Panc1 (cell line): ENCODE measurements at regions not wholly inside any gene's neighbourhood (a gene's known extent, or its start where the extent isn't known, plus 50 kb on each side); places are given as distances from the start of the nearest gene placed in this dataset.

Experiments
- ATAC-seq: fragments of 200-7000 bp; cut with Tn5 transposase; 2 replicates; pipeline ENCODE4 v1.9.1; 2020; ENCODE audit warnings: mild to moderate bottlenecking, moderate library complexity
- BruUV-seq: library from RNA; stranded (reverse); fragments of 400-500 nt; replicated peaks from 2 replicates; lab custom pipeline; 2021; lab: Mats Ljungman, UMichigan
- CTCF ChIA-PET: fragments of 300-600 bp; sonication (Branson Sonifier 250); formaldehyde crosslinking; loops from one replicate; lab custom pipeline; 2022; ENCODE audit warnings: antibody characterized with exemption; lab: Charles Lee
- POLR2A ChIA-PET: fragments of 300-600 bp; sonication (Branson Sonifier 250); formaldehyde crosslinking; loops from one replicate; lab custom pipeline; 2022; ENCODE audit warnings: antibody characterized with exemption; lab: Charles Lee
- DNase-seq: peaks from one replicate; pipeline ENCODE4 v3.0.0-alpha.2; 2010; ENCODE audit warnings: low read depth, low spot score
- H3K27ac ChIP-seq: 2 replicates; pipeline ENCODE4 v1.5.1; 2011; ENCODE audit warnings: mild to moderate bottlenecking, low read length, inconsistent platforms
- H3K27me3 ChIP-seq: fragments of 200-500 bp; sonication (Bioruptor generic); 2 replicates; pipeline ENCODE4 v1.6.0; 2014; ENCODE audit warnings: low read length, inconsistent platforms; ENCODE audit not compliant: control insufficient read depth, insufficient read depth
- H3K36me3 ChIP-seq: fragments of 200-500 bp; sonication (Bioruptor generic); 2 replicates; pipeline ENCODE4 v1.5.1; 2014; ENCODE audit warnings: inconsistent platforms, mild to moderate bottlenecking, low read length, moderate library complexity; ENCODE audit not compliant: control insufficient read depth, insufficient read depth
- H3K4me1 ChIP-seq: 2 replicates; pipeline ENCODE4 v1.5.1; 2011; ENCODE audit warnings: inconsistent platforms, mild to moderate bottlenecking, low read length, moderate library complexity; ENCODE audit not compliant: control insufficient read depth, insufficient read depth
- H3K4me3 ChIP-seq, 2 experiments: 2 replicates each; pipeline ENCODE4 v1.5.1; 2011 to 2012; ENCODE audit warnings: low read depth in 2 of 2, low read length in 2 of 2, mild to moderate bottlenecking in 2 of 2, inconsistent platforms in 1 of 2, moderate library complexity in 1 of 2
- H3K9me3 ChIP-seq: fragments of 200-500 bp; sonication (Bioruptor generic); 2 replicates; pipeline ENCODE4 v1.5.1; 2014; ENCODE audit warnings: low read depth, mild to moderate bottlenecking, inconsistent platforms, low read length, moderate library complexity; ENCODE audit not compliant: control insufficient read depth, insufficient read depth
- POLR2AphosphoS5 ChIP-seq: IDR thresholded peaks from 2 replicates; pipeline ENCODE4 v1.6.1; 2012; ENCODE audit warnings: mild to moderate bottlenecking, low read depth, low read length, moderate library complexity
- REST ChIP-seq, 2 experiments: IDR thresholded peaks; 2 replicates each; pipeline ENCODE4 v1.6.1; 2011 to 2012; ENCODE audit warnings: low read depth in 2 of 2, control low read depth in 1 of 2, low read length in 1 of 2, mild to moderate bottlenecking in 1 of 2, moderate library complexity in 1 of 2; ENCODE audit not compliant: insufficient read depth in 1 of 2
- SIN3A ChIP-seq: IDR thresholded peaks from 2 replicates; pipeline ENCODE4 v1.6.1; 2012; ENCODE audit warnings: low read depth, mild to moderate bottlenecking, low read length, moderate library complexity, borderline replicate concordance; ENCODE audit not compliant: insufficient read depth
- TCF7L2 ChIP-seq: IDR thresholded peaks from 2 replicates; pipeline ENCODE4 v1.6.1; 2011; ENCODE audit warnings: mild to moderate bottlenecking, low read depth, low read length, inconsistent platforms
- in situ Hi-C: cut with HindIII; loops from 2 replicates; pipeline ENCODE4 v1.10.0; 2016; ENCODE audit warnings: low sequenced_read_pairs, low pct_unique_long_range_greater_than_20kb
- intact Hi-C: fragments of 100-400 bp; cut with micrococcal nuclease; formaldehyde crosslinking; loops from one replicate; pipeline ENCODE4 v1.10.0; 2022; ENCODE audit not compliant: unreplicated experiment
- TF ChIP-seq, protein P1 (sequence below): fragments of 450-650 bp; IDR thresholded peaks from 2 replicates; pipeline ENCODE4 v1.5.1; 2017; ENCODE audit warnings: mild to moderate bottlenecking

DNA sequence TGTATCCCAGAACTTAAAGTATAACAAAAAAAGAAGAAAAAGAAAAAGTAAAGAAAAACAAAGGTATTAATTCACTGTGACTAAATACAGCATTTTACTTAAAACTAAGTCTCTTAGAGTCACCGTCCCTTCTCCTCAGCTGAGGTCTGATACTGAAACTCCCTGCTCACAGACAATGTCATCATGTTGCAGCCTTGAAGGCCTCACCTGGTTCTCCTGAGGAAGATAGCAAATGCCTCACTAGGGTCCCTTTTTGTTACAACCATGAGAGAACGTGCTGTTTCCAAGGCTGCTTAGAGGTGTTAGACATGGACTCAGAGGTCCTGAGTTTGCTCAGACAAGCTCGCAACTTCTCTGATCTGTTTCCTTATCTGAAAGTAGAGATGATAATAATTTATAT, 357.2 kb downstream of the MTRR start:
- Histone ChIP-seq H3K4me3 (no peak overlapping the region), H3K36me3 (no peaks in the 10 kb centered on the region), H3K4me1 (no peaks in the 10 kb centered on the region), H3K27ac (no peak overlapping the region), H3K27me3 (no peaks in the 10 kb centered on the region), H3K9me3 (no peaks in the 10 kb centered on the region)
- no TSS peak for BruUV-seq
- in situ Hi-C loops: no loop called here
- ATAC-seq: no peak
- intact Hi-C loops: no loop called here
- TF ChIP-seq REST (IDR thresholded peaks at IDR 0.05; ENCODE audit: insufficient read depth in 1 of 2, low read depth in 2 of 2, low read length in 1 of 2): no peak
- TF ChIP-seq, protein P1, sequence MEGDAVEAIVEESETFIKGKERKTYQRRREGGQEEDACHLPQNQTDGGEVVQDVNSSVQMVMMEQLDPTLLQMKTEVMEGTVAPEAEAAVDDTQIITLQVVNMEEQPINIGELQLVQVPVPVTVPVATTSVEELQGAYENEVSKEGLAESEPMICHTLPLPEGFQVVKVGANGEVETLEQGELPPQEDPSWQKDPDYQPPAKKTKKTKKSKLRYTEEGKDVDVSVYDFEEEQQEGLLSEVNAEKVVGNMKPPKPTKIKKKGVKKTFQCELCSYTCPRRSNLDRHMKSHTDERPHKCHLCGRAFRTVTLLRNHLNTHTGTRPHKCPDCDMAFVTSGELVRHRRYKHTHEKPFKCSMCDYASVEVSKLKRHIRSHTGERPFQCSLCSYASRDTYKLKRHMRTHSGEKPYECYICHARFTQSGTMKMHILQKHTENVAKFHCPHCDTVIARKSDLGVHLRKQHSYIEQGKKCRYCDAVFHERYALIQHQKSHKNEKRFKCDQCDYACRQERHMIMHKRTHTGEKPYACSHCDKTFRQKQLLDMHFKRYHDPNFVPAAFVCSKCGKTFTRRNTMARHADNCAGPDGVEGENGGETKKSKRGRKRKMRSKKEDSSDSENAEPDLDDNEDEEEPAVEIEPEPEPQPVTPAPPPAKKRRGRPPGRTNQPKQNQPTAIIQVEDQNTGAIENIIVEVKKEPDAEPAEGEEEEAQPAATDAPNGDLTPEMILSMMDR: no peak
- TF ChIP-seq SIN3A: no peak
- no peak for TF ChIP-seq POLR2AphosphoS5
- TF ChIP-seq TCF7L2: no peak
- CTCF ChIA-PET: no interaction called here
- no peak for DNase-seq
- POLR2A ChIA-PET: no interaction called here

DNA sequence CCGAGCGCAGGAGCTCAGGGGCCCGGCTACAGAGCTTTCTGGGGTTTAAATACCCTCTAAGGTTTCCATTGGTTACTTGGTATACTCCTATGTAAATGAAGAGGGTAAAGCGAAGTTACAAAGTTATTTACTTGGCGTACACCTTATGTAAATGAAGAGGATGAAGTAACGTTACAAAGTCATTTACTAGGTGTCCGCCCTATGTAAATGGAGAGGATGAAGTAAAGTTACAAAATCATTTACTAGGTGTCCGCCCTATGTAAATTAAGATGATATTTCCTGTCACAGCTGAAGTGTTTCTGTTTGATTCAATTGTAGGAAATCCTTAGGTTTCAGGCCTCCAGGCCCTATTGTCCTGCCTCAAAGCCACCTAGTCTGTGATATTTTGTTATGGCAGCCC, 358.2 kb downstream of the MTRR start:
- H3K27me3 ChIP-seq: no peaks in the 10 kb centered on the region
- CTCF ChIA-PET: no interaction called here

More for the DNA sequence above, 358.2 kb downstream of the MTRR start:
- no peak for TF ChIP-seq POLR2AphosphoS5
- TF ChIP-seq, protein P1: no peak
- no peak for TF ChIP-seq SIN3A
- TF ChIP-seq REST (IDR thresholded peaks at IDR 0.05; ENCODE audit: insufficient read depth in 1 of 2, low read depth in 2 of 2, low read length in 1 of 2): no peak
- no peak for TF ChIP-seq TCF7L2
- H3K4me1 ChIP-seq: no peaks in the 10 kb centered on the region
- no peaks in the 10 kb centered on the region for H3K36me3 ChIP-seq
- intact Hi-C loops: no loop called here
- no TSS peak for BruUV-seq
- H3K9me3 ChIP-seq: no peaks in the 10 kb centered on the region
- in situ Hi-C loops: no loop called here
- DNase-seq: no peak
- POLR2A ChIA-PET: no interaction called here
- H3K27ac ChIP-seq: no peak overlapping the region
- ATAC-seq: no peak
- H3K4me3 ChIP-seq: no peak overlapping the region
